Progenitor cell of endocrine pancreas (in vitro differentiated cells): ENCODE measurements at regions not wholly inside any gene's neighbourhood (a gene's known extent, or its start where the extent isn't known, plus 50 kb on each side); places are given as distances from the start of the nearest gene placed in this dataset.

Experiments used
- DNase-seq: peaks from one replicate; pipeline ENCODE4 v3.0.0; 2021; ENCODE audit warnings: low spot score; ENCODE audit not compliant: unreplicated experiment
- H3K27ac Mint-ChIP-seq: 2 replicates; pipeline ENCODE4 v1.8.0; 2021; ENCODE audit warnings: mild to moderate bottlenecking, moderate library complexity, mixed read lengths
- H3K27me3 Mint-ChIP-seq: 2 replicates; pipeline ENCODE4 v1.8.0; 2021; ENCODE audit warnings: mixed read lengths
- H3K36me3 Mint-ChIP-seq: 2 replicates; pipeline ENCODE4 v1.8.0; 2022; ENCODE audit warnings: mixed read lengths; ENCODE audit not compliant: insufficient read depth
- H3K4me1 Mint-ChIP-seq: 2 replicates; pipeline ENCODE4 v1.8.0; 2021; ENCODE audit warnings: low read depth, mixed read lengths
- H3K4me3 Mint-ChIP-seq: 2 replicates; pipeline ENCODE4 v1.8.0; 2021; ENCODE audit warnings: low read depth, mild to moderate bottlenecking, moderate library complexity, mixed read lengths
- H3K9me3 Mint-ChIP-seq: 2 replicates; pipeline ENCODE4 v1.8.0; 2021; ENCODE audit warnings: low read depth, mixed read lengths
- TF ChIP-seq, protein P1 (sequence below): fragments of 200-600 bp; sonication (generic); IDR thresholded peaks from one replicate; pipeline ENCODE4 v1.5.0; 2021; ENCODE audit warnings: antibody characterized with exemption, mild to moderate bottlenecking; ENCODE audit not compliant: unreplicated experiment

DNA sequence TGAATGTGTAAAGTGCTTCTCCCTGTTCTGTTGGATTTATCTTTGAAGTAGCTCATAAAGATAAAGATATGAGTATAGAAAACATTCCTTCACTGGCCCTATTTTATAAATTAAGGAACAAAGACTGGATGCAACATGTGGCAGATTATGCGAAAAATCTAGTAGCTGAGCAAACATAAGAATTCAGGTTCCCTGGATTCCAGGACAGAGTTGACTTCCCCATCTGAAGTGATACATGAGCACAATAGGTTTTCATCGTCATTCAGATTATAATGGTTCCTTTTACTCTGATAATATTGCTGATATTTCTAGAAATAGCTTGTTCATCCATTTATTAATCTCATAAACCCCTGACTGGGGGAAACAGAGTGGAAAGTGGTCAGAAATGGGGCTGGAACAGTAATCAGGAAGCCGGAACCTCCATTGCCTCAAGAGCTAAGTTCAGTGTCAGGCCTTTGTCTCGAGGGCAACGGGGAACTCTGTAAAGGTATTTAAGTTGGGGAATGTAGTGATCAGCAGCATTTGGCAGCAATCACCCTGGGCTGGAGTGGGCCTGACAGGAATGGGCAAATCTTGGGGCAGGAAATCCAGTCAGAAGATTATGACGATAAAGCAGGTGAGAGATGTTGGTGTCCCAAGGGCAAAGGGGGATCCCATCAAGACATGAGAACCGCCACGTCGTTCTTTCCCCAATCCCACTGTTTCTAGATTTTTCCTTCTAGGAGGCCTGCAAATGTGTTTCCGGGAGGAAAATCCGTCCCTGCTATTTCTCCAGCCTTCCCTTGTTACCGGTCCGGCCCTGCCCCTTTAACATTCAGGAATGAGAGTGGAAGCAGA, 232.5 kb upstream of the SERP2 start:
- Mint-ChIP-seq H3K27ac (peak overlapping the region; percentile 99), H3K4me3 (peak overlapping the region; percentile 80), H3K9me3 (no peaks in the 10 kb centered on the region), H3K4me1 (peaks cover 16% of the 10 kb centered on the region), H3K36me3 (no peaks in the 10 kb centered on the region), H3K27me3 (peaks cover 3% of the 10 kb centered on the region)
- TF ChIP-seq, protein P1, sequence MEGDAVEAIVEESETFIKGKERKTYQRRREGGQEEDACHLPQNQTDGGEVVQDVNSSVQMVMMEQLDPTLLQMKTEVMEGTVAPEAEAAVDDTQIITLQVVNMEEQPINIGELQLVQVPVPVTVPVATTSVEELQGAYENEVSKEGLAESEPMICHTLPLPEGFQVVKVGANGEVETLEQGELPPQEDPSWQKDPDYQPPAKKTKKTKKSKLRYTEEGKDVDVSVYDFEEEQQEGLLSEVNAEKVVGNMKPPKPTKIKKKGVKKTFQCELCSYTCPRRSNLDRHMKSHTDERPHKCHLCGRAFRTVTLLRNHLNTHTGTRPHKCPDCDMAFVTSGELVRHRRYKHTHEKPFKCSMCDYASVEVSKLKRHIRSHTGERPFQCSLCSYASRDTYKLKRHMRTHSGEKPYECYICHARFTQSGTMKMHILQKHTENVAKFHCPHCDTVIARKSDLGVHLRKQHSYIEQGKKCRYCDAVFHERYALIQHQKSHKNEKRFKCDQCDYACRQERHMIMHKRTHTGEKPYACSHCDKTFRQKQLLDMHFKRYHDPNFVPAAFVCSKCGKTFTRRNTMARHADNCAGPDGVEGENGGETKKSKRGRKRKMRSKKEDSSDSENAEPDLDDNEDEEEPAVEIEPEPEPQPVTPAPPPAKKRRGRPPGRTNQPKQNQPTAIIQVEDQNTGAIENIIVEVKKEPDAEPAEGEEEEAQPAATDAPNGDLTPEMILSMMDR: no peak
- DNase-seq: no peak

GRCh38 chr13:44141725-44142539, 231.7 kb upstream of the SERP2 start:
- no peaks in the 10 kb centered on the region for H3K36me3 Mint-ChIP-seq
- peaks cover 3% of the 10 kb centered on the region for H3K27me3 Mint-ChIP-seq
- TF ChIP-seq, protein P1: peak; percentile 20
- no peaks in the 10 kb centered on the region for H3K9me3 Mint-ChIP-seq
- H3K4me1 Mint-ChIP-seq: peaks cover 16% of the 10 kb centered on the region
- peak; percentile 100 for DNase-seq
- peak overlapping the region; percentile 99 for H3K27ac Mint-ChIP-seq
- H3K4me3 Mint-ChIP-seq: peak overlapping the region; percentile 82

GRCh38 chr13:44142540-44142867, 231.1 kb upstream of the SERP2 start:
- peaks cover 3% of the 10 kb centered on the region for H3K27me3 Mint-ChIP-seq
- H3K36me3 Mint-ChIP-seq: no peaks in the 10 kb centered on the region
- H3K9me3 Mint-ChIP-seq: no peaks in the 10 kb centered on the region
- peaks cover 16% of the 10 kb centered on the region for H3K4me1 Mint-ChIP-seq
- TF ChIP-seq, protein P1: no peak
- peak overlapping the region; percentile 96 for H3K27ac Mint-ChIP-seq
- no peak for DNase-seq
- H3K4me3 Mint-ChIP-seq: peak overlapping the region; percentile 82

DNA sequence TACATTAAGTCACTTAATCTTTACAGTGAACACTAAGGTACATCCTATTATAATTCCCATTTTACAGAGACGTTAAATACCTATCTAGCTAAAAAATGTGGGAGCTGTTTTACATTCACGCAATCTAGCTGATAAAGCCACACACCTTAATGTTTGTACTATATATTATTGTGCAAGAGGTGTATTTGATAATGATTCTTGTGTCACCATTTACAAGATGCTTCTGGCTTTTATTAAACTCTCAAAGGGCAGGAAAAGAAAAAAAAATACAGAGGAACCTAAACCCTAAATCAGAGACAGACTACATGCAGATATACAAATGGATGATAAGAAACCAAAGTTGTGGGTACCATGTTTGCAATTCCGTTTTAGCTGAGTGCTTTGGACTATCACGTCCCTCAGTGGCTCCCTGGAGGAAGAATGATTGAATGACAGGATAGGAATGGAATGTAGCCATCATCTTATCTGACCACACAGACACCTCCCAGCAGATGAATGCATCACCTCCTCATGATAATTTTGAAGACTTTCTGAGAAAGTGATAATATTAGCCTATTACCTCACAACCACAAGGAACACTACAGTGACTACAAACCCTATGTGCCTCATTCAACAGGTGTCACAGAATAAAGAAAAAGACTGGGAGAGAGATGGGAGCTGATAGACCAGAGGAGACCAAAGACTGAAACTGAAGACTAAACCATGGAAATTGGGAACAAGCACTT, 230.5 kb upstream of the SERP2 start:
- no peaks in the 10 kb centered on the region for H3K36me3 Mint-ChIP-seq
- no peaks in the 10 kb centered on the region for H3K9me3 Mint-ChIP-seq
- DNase-seq: no peak
- H3K4me1 Mint-ChIP-seq: peaks cover 16% of the 10 kb centered on the region
- TF ChIP-seq, protein P1: no peak
- H3K4me3 Mint-ChIP-seq: peak overlapping the region; percentile 82
- peak overlapping the region; percentile 42 for H3K27ac Mint-ChIP-seq
- H3K27me3 Mint-ChIP-seq: peaks cover 3% of the 10 kb centered on the region

DNA sequence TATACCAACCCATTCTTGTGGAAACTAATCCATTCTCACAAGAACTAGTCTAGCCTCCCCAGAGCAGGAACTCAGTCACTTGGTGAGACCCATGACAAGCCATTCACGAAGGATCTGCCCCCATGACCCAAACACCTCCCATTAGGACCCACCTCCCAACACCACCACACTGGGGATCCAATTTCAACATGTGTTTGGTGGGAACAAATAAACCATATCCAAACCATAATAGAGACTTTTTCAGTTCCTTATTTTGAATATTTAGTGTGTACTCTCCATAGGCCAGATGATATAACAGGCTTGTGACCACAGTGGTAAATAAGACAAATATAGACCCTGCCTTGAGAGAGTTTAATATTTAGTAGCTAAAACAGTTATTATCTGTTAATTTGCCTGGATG, 227.5 kb upstream of the SERP2 start:
- H3K36me3 Mint-ChIP-seq: no peaks in the 10 kb centered on the region
- H3K27me3 Mint-ChIP-seq: peaks cover 3% of the 10 kb centered on the region
- no peak overlapping the region for H3K27ac Mint-ChIP-seq
- no peak for DNase-seq
- no peaks in the 10 kb centered on the region for H3K9me3 Mint-ChIP-seq
- peaks cover 15% of the 10 kb centered on the region for H3K4me1 Mint-ChIP-seq
- TF ChIP-seq, protein P1: no peak
- H3K4me3 Mint-ChIP-seq: no peak overlapping the region
